SKM-1 treated with dmso at 0.1 percent for 144 hours (cell line): ENCODE measurements at regions not wholly inside any gene's neighbourhood (a gene's known extent, or its start where the extent isn't known, plus 50 kb on each side); places are given as distances from the start of the nearest gene placed in this dataset.

ENCODE experiments used
- DNase-seq: peaks from one replicate; lab custom pipeline; 2025; ENCODE audit not compliant: unreplicated experiment; lab: John Stamatoyannopoulos, UW

DNA sequence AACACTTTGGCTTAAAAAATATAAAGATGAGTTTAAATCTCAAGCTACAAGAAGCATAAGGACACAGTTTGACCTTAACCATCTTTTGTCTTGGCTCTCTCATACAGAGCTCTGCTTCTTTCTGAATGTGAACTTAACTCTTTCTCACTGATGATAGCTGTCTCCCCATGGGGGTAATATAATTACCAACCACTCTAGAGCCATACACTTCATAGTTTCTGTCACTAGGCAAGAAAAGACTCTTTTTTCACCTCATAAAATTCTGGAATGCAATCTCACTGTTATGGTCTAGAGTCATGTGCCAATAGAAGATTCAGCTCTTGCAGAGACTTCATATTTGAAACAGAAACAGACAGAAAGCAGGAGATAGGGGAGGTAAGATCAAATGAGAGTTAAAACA, 481.7 kb upstream of the AGA start:
- DNase-seq = no peak

GRCh38 chr4:177937041-177937440, 494.8 kb upstream of the AGA start:
- DNase-seq = no peak

DNA sequence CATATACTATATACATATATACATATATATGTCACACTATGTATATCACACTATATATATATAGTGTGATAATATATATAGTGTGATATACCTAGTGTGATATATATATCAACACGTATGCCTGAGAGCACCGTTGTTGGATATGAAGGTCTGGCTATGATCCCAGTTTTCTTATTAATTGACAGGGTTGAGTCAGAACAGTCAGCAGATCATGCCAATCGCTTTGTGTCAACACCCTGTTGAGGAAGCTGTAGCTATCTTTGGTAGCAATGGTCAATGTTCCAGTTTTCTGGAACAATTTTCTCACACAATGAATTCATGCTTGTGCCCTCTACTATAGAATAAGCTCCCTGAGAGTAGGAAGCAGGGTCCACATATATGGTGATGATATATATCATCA, 496.0 kb upstream of the AGA start:
- DNase-seq = no peak

DNA sequence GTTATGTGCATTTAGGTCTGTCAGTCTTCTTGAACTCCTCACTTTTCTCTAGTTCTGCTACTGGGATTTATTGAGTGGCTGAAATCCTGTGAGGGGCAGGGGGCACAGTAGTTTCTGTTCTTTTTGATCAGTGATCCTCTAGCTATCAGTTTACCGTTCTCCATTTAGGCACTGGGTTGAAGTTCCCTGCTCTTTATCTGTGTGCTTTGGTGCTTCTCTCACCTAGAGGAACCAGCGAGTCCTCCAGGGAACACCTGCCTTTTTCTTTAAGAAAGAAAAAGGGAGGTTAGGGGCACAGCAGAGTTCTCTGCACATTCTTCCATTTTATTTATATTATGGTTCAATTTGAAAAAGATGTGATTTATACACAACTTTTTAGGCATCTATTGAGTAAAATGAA, 503.0 kb upstream of the AGA start:
- DNase-seq = no peak

DNA sequence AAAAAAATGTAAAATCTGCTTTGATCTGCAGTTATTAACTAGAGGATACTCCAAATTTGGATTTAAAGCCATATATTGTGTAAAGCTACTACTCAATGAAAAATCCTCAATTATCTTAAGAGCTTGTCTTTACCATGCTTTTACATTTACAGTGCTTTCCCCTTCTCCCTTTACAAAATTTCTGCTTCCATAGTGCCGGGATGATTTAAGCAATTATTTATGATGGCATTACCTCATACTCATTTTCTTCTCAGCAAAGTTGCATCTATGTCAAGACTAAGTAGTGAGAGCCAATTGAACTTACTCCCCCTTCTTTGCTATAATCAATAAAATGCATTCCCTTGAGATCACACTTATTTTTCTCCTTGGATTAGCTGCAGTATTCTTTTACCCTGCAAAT, 505.4 kb upstream of the AGA start:
- DNase-seq = no peak

GRCh38 chr4:177948853-177949252, 506.6 kb upstream of the AGA start:
- no peak for DNase-seq

GRCh38 chr4:177951026-177951425, 508.8 kb upstream of the AGA start:
- DNase-seq = no peak

GRCh38 chr4:177952723-177953122, 510.5 kb upstream of the AGA start:
- no peak for DNase-seq

DNA sequence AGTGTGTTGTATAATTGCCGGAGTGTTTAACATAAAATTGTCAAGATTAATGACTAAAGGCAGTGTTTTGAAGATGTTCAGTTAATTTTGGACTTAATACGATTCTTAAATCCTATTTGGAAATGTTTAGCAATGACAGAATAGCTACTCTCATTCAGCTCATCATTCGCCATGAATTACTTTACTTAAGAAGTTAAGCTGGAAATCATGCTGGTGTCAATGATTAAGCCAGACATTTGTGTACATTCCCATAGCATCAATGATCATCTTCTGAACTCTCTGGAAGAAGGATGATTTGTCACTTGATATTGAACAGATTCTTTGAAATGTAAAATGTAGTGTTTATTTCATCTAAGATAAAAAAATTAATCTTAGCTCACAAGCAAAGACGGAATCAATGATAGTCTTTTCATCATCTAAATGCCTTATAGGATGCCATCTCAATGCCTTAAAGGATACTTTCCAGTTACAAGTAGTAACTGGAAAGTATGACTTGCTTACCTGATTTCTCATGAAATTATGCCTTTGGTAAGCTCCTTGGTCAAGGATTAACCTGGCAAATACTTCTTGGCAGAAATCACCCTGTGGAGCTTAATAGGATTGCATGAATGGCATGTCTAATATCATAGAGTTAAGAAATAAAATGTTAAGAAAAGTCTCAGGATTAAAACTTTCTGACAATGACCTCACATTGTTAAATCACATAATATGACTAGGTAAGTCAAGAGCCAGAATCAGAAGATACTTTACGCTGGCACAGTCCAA, 515.5 kb upstream of the AGA start:
- DNase-seq = no peak

- no peak for DNase-seq
Measured at GRCh38 chr4:177960566-177960965, 518.3 kb upstream of the AGA start.

DNA sequence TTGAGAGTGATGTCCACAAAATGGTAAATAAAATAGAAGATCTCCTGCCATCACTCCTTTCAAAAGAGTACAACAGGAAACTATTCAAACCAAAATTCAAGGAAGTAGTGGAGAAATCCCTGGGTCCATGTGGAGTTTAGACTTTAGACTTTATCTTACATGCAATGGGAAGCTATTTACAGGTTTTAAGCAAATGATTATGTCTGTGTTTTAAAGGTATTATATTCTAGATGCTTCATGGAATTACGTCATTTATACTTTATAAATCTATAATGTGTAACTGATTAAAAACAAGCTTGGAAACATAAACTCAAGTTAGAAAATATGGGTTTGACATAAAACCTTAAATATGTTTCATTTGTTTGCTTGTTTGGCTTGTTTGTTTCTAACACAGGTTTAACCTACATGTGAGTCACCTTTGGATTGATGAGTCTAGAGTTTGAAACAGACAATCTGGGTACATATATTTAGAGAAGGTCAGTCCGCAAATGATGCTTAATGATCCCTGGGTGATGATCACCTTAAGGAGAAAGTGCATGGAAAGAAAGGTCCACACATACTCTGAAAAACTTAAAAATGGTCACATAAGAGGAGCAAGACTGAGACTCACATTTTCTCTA, 519.6 kb upstream of the AGA start:
- no peak for DNase-seq

- DNase-seq = no peak
Measured at GRCh38 chr4:177964061-177964460, 521.8 kb upstream of the AGA start.

GRCh38 chr4:177964693-177965168, 522.5 kb upstream of the AGA start:
- DNase-seq = no peak

DNA sequence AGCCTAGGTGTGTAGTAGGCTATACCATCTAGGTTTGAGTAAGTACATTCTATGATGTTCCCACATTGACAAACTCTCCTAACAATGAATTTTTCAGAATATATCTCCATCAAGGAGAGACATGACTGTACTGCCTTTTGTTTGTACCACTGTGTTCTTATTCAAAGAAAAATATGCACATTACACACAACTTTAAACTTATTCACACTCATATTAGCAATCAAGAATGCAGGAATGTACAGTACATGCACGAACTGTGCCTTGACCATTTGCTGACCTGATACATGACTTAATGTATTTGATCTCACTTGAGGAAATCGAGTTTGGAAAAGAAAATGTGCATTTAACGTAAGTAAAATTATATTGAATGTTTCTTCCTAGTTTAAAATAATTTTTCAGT, 525.1 kb upstream of the AGA start:
- no peak for DNase-seq

DNA sequence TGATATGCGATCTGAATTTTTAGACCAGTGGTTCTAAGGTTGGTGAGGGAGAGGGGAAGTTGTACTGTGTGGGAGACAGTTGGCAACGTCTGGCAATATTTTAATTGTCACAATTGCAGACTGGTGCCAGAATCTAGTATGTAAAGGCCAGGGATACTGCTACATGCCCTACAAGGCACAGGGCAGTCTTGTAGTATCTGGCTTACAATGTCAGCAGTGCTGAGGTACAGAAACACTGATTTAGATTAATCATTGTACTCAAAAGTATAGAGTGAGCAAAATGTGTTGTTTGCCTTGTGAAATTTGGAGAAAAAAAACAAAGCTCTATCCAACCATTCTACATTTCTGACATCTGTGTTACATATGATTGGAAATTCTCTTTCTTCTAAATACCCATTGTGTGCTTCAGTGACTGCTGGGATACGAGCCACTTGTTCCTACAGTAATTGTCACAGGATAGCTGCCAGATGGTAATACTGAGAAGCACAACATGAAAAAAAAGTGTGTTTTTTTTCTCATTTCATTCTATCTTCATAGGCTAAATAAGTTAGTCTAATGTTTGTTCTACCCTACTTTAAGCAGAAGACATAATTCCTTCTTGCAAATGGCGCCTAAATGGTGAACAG, 526.7 kb upstream of the AGA start:
- DNase-seq = no peak

DNA sequence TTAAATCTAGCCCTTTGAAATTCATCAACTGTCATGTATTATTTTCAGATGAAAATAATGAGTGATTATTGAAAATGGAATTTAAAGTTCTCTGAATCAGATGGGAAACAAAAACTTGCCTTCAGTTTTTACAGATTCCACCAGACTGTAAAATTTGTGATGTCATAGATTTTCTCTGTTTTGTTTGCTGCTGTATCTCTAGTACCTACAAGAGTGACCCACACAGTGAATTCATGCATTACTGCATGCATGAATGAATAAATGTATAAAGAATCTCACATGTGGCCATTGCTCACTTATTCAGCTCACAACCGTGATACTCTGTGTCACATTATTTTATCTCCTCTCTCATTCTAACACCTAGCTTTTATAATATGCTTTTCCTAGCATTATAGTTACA, 532.2 kb upstream of the AGA start:
- no peak for DNase-seq

DNA sequence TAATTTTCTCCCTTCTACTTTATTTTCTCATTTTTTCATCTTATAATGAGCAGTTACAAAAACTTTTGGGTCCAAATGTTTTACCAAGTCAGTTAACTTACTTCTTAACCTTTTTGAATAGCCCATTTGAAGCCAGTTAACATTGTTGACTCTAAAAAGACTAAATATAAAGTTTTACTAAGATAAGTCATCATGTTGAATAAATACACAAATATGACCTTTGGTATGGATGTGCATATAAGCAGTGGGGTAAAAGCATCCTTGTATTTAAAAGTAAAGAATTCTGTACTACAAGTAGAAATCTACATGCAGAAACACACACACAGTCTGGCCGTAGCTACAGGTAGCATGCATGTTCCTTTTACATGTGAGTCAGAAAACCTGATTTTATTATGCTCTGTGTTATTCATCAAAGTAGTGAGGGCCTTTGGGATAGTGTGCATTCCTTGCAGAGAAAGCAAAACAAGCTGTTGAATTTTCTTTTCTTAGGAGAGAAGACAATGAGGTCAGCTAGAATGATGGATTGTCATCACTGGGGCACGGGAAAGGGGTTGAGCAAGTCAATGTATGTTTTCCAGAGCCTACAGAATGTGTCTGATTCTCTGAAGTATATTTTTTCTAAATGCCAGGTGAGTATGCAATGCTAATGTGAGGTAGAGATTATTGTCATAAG, 533.2 kb upstream of the AGA start:
- DNase-seq = no peak

DNA sequence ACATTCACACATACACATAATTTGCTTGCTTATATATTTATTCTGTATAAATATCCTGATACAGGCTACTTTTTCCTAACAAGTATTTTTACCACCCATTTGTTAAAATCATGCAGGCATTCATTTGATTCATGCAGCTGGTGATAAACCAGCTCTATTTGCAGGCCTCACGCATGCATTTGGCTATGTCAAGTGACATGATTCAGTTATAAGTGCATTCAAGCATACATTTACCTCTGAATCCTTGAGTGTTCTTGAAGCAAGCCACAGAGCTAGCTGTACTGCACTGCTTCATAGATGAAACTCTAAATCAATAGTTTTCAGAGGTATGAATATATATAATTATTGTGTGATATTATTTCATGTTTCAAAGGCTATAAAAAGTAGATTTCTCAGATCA, 544.0 kb upstream of the AGA start:
- no peak for DNase-seq

- DNase-seq = no peak
Measured at GRCh38 chr4:177987896-177988295, 545.7 kb upstream of the AGA start.

DNA sequence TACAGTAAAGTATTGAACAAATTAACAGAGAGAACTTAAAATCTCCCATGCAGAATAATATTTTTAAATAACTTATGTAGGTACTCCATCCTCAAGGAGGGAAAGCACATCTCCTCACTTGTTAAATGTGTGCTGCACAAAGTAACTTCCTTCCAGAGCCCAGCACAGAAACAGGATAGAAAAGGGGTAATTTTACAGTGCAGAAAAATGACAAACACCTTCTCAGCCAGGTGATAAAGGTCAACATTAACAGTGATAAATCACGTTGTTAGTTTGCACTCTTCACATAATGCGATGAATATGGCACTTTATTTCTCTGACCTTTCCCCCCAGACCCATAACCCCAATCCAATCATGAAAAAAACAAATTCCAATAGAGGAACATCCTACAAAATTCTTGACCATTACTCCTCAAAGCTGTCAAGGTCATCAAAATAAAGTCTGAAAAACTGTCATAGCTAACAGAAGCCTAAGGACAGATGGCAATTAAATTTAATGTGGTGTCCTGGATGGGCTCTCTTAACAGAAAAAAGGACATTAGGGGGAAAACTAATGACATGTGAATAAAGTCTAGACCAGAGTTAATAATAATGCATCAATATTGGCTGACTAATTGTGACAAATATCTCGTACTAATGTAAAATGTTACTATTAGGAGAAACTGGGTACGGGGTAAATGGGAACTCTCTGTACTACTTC, 547.4 kb upstream of the AGA start:
- DNase-seq = no peak

DNA sequence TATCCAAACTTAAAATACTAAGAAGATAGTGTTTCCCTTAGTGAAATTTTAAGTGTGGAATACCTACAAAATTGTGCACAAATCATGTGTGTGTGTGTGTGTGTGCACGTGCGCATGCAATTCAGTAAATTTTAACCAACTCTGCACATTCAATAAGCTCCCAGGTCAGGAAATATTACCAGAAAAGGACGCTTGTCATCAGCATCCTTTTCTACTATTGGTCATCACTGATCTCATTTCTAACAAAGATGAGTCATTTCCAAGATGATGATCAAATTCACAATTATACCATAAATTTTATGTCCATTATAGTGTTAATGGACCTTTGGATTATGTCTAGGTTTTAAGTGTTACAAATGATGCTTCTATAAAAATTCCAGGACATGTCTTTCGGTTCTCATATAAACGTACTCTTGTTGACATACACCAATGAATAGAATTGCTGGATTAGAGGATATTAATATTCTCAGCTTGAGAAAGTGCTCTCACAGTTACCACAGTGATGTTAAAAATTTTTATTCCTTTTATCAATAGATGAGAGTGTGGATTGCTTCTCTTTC, 560.9 kb upstream of the AGA start:
- DNase-seq = no peak
